Endothelial cell of umbilical vein (primary cell): ENCODE measurements at regions not wholly inside any gene's neighbourhood (a gene's known extent, or its start where the extent isn't known, plus 50 kb on each side); places are given as distances from the start of the nearest gene placed in this dataset.

ENCODE experiments used
- BruUV-seq: library from RNA; stranded (reverse); fragments of 400-500 nt; replicated peaks from 2 replicates; lab custom pipeline; 2021; lab: Mats Ljungman, UMichigan
- CTCF ChIA-PET: fragments of 300-600, 350-600 bp; sonication (Branson Sonifier 250); formaldehyde crosslinking; loops from one replicate; lab custom pipeline; 2021; ENCODE audit warnings: antibody characterized with exemption, inconsistent platforms; lab: Charles Lee
- POLR2A ChIA-PET: fragments of 300-600, 350-600 bp; sonication (Branson Sonifier 250); formaldehyde crosslinking; loops from one replicate; lab custom pipeline; 2021; ENCODE audit warnings: antibody characterized with exemption, inconsistent platforms; lab: Charles Lee
- DNase-seq: peaks from one replicate; pipeline ENCODE4 v3.0.0-alpha.2; 2011; ENCODE audit warnings: low read depth, low spot score
- FAIRE-seq: peaks from 2 replicates; lab custom pipeline; 2011; peaks lifted over from hg19 to GRCh38; lab: Jason Lieb, UNC
- H2AFZ ChIP-seq: 2 replicates; pipeline ENCODE4 v1.6.0; 2012; ENCODE audit warnings: low read depth, low read length, control low read depth, inconsistent platforms
- H3K27ac ChIP-seq: 2 replicates; pipeline ENCODE4 v1.5.1; 2011; ENCODE audit warnings: low read depth, mild to moderate bottlenecking, control low read depth, low read length, moderate library complexity; ENCODE audit not compliant: insufficient read depth
- H3K27me3 ChIP-seq, 2 experiments: 2 replicates each; pipeline versions ENCODE4 v1.6.0 to v1.6.1; 2011; ENCODE audit warnings: low read length in 2 of 2, mixed read lengths in 1 of 2; ENCODE audit not compliant: control insufficient read depth in 2 of 2, insufficient read depth in 2 of 2
- H3K36me3 ChIP-seq, 2 experiments: 2 replicates in 1 of 2; 3 replicates in 1 of 2; pipeline ENCODE4 v1.5.1; 2011; ENCODE audit warnings: low read length in 2 of 2, mild to moderate bottlenecking in 1 of 2, moderate library complexity in 1 of 2; ENCODE audit not compliant: control insufficient read depth in 2 of 2, insufficient read depth in 2 of 2; ENCODE audit errors: extremely low read depth in 1 of 2
- H3K4me1 ChIP-seq: 3 replicates; pipeline ENCODE4 v1.5.1; 2011; ENCODE audit warnings: mild to moderate bottlenecking, low read length; ENCODE audit not compliant: control insufficient read depth, insufficient read depth; ENCODE audit errors: extremely low read depth
- H3K4me2 ChIP-seq: 2 replicates; pipeline ENCODE4 v1.6.1; 2011; ENCODE audit warnings: low read length, control low read depth, mixed read lengths; ENCODE audit not compliant: insufficient read depth
- H3K4me3 ChIP-seq, 3 experiments: fragments of 200-600 bp in 1 of 3; sonication (generic), shearing (Covaris generic) in 1 of 3; replicated peaks in 1 of 3; 2 replicates each; pipeline ENCODE4 v1.5.1; 2011 to 2016; ENCODE audit warnings: control low read depth in 3 of 3, low read length in 3 of 3, mild to moderate bottlenecking in 2 of 3, inconsistent platforms in 1 of 3, low read depth in 1 of 3, moderate library complexity in 1 of 3; ENCODE audit not compliant: insufficient read depth in 1 of 3
- H3K79me2 ChIP-seq: 2 replicates; pipeline ENCODE4 v1.6.0; 2012; ENCODE audit warnings: low read length, inconsistent platforms; ENCODE audit not compliant: control insufficient read depth, insufficient read depth
- H3K9ac ChIP-seq: replicated peaks from 2 replicates; pipeline ENCODE3; 2011; ENCODE audit warnings: low read length, control low read depth; ENCODE audit not compliant: insufficient read depth; ENCODE audit errors: extremely low read depth
- H3K9me1 ChIP-seq: replicated peaks from 3 replicates; pipeline ENCODE4 v1.6.0; 2011; ENCODE audit warnings: mild to moderate bottlenecking, low read length; ENCODE audit not compliant: control insufficient read depth, insufficient read depth; ENCODE audit errors: extremely low read depth
- H3K9me3 ChIP-seq: replicated peaks from 2 replicates; pipeline ENCODE4 v1.5.1; 2012; ENCODE audit warnings: low read length, inconsistent platforms; ENCODE audit not compliant: control insufficient read depth, insufficient read depth
- H4K20me1 ChIP-seq: replicated peaks from 2 replicates; pipeline ENCODE3; 2011; ENCODE audit warnings: mild to moderate bottlenecking, low read length; ENCODE audit not compliant: control insufficient read depth, insufficient read depth; ENCODE audit errors: extremely low read depth
- EZH2 ChIP-seq: IDR thresholded peaks from 2 replicates; pipeline ENCODE4 v1.6.1; 2012; ENCODE audit warnings: borderline replicate concordance, low read depth, mild to moderate bottlenecking, moderate library complexity, low read length, inconsistent platforms; ENCODE audit not compliant: severe bottlenecking
- FOS ChIP-seq: IDR thresholded peaks from 2 replicates; pipeline ENCODE4 v1.6.1; 2011; ENCODE audit warnings: mild to moderate bottlenecking, low read length, moderate library complexity, borderline replicate concordance; ENCODE audit not compliant: insufficient read depth
- GATA2 ChIP-seq: IDR thresholded peaks from 2 replicates; pipeline ENCODE4 v1.7.0; 2011; ENCODE audit warnings: low read depth, mild to moderate bottlenecking, moderate library complexity, mixed read lengths, low read length; ENCODE audit not compliant: insufficient read length, insufficient read depth
- JUN ChIP-seq: IDR thresholded peaks from 2 replicates; pipeline ENCODE4 v1.6.1; 2011; ENCODE audit warnings: borderline replicate concordance, low read depth; ENCODE audit not compliant: insufficient read length, insufficient read depth
- MYC ChIP-seq: IDR thresholded peaks from one replicate; pipeline ENCODE4 v1.6.1; 2011; ENCODE audit warnings: mild to moderate bottlenecking, low read depth, low read length
- POLR2A ChIP-seq: IDR thresholded peaks from 2 replicates; pipeline ENCODE4 v1.6.1; 2012; ENCODE audit warnings: low read depth, mild to moderate bottlenecking, control low read depth, low read length
- POLR2AphosphoS5 ChIP-seq: IDR thresholded peaks from 2 replicates; pipeline ENCODE4 v1.6.1; 2012; ENCODE audit warnings: low read depth, mild to moderate bottlenecking, control low read depth, low read length, moderate library complexity; ENCODE audit not compliant: insufficient read depth
- dilution Hi-C: fragments of 300-500 bp; cut with MboI; formaldehyde crosslinking; loops from one replicate; pipeline ENCODE4 v1.15.0; 2019; ENCODE audit warnings: low sequenced_read_pairs; ENCODE audit not compliant: extremely low pct_ligation_motif_present
- intact Hi-C: fragments of 100-400 bp; cut with micrococcal nuclease; formaldehyde crosslinking; loops from one replicate; pipeline ENCODE4 v1.10.0; 2022
- TF ChIP-seq, protein P1 (sequence below), 2 donors: IDR thresholded peaks; 1 replicate in 1 of 2; 2 replicates in 1 of 2; pipeline ENCODE4 v1.5.1; 2011; ENCODE audit warnings: low read length in 2 of 2, mild to moderate bottlenecking in 2 of 2, moderate library complexity in 2 of 2, control low read depth in 1 of 2, inconsistent platforms in 1 of 2, low read depth in 1 of 2; ENCODE audit not compliant: insufficient read depth in 1 of 2; ENCODE audit errors: extremely low read depth in 1 of 2
- TF ChIP-seq, protein P2 (sequence below): IDR thresholded peaks from 2 replicates; pipeline ENCODE4 v1.6.1; 2011; ENCODE audit not compliant: insufficient read depth, insufficient read length

DNA sequence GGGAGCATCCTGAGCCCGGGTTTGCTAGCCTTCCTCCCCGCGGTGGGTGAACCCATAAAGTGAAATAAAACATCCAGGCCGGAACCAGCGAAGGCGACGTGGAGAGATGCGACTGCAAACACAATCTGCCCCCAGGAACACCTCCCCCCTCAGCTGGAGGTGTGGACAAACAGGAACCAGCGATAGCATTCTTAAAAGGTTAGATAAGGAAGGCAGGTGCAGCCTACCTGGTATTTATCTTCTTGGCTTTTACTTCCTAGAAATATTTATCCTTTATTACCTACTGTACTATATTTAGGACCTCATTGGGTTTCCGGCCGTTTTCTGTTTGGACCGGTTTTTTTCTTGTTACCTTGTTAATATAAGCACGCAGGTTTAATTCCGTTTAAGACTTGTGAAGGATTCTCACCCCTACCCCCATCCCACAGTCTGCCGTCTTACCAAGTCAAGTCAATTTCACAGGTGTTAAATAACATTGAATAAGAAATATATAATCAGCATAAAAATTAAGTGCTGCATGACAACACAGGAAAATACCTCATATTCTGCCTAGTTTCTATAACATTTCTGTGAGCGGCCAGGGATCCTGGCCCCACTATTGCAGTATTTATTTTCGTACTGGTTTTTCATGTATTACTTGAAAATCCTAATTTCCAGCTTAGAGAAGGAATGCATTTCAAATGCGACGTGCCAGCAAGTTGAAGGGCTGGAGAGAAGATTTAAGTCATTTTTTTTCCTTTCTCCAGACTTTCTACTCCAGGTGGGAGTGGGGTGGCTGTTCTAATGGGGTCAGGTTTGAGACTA is 224.0 kb upstream of the ID2 start:
- Histone ChIP-seq H3K79me2 (no peaks in the 10 kb centered on the region), H3K9me1 (no peaks in the 10 kb centered on the region), H3K27ac (no peak overlapping the region), H3K9ac (no peak overlapping the region), H3K36me3 (no peaks in the 10 kb centered on the region), H3K27me3 (no peaks in the 10 kb centered on the region), H3K4me2 (no peak overlapping the region), H2AFZ (no peak overlapping the region), H3K9me3 (no peaks in the 10 kb centered on the region), H4K20me1 (no peaks in the 10 kb centered on the region), H3K4me1 (no peaks in the 10 kb centered on the region), H3K4me3 (no peak overlapping the region)
- intact Hi-C loops = no loop called here
- no TSS peak for BruUV-seq
- FAIRE-seq (no peak), DNase-seq (no peak)
- dilution Hi-C loops = no loop called here
- CTCF ChIA-PET = interaction anchor here (1.2 kb wide), 1 partner anchor 14 kb away, joined by 3 read pairs; no protein-coding TSS in a partner anchor
- POLR2A ChIA-PET = no interaction called here
- no peak for TF ChIP-seq GATA2
- TF ChIP-seq POLR2A = no peak
- TF ChIP-seq, protein P1, sequence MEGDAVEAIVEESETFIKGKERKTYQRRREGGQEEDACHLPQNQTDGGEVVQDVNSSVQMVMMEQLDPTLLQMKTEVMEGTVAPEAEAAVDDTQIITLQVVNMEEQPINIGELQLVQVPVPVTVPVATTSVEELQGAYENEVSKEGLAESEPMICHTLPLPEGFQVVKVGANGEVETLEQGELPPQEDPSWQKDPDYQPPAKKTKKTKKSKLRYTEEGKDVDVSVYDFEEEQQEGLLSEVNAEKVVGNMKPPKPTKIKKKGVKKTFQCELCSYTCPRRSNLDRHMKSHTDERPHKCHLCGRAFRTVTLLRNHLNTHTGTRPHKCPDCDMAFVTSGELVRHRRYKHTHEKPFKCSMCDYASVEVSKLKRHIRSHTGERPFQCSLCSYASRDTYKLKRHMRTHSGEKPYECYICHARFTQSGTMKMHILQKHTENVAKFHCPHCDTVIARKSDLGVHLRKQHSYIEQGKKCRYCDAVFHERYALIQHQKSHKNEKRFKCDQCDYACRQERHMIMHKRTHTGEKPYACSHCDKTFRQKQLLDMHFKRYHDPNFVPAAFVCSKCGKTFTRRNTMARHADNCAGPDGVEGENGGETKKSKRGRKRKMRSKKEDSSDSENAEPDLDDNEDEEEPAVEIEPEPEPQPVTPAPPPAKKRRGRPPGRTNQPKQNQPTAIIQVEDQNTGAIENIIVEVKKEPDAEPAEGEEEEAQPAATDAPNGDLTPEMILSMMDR (IDR thresholded peaks at IDR 0.05; ENCODE audit: extremely low read depth in 1 of 2, insufficient read depth in 1 of 2, low read depth in 1 of 2, low read length in 2 of 2) = no peak
- no peak for TF ChIP-seq EZH2
- TF ChIP-seq MYC = no peak
- TF ChIP-seq FOS = no peak
- TF ChIP-seq POLR2AphosphoS5 = no peak
- TF ChIP-seq, protein P2, sequence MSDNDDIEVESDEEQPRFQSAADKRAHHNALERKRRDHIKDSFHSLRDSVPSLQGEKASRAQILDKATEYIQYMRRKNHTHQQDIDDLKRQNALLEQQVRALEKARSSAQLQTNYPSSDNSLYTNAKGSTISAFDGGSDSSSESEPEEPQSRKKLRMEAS = no peak
- no peak for TF ChIP-seq JUN
